Astrocyte (in vitro differentiated cells and primary cell): ENCODE measurements at regions not wholly inside any gene's neighbourhood (a gene's known extent, or its start where the extent isn't known, plus 50 kb on each side); places are given as distances from the start of the nearest gene placed in this dataset.

Experiments used
- CTCF ChIP-seq: IDR thresholded peaks from 2 replicates; pipeline ENCODE4 v1.5.1; 2011; ENCODE audit warnings: low read depth, mild to moderate bottlenecking, inconsistent platforms, low read length, moderate library complexity; ENCODE audit not compliant: insufficient read depth
- EZH2 ChIP-seq: IDR thresholded peaks from 2 replicates; pipeline ENCODE4 v1.6.1; 2012; ENCODE audit warnings: mild to moderate bottlenecking, low read length, inconsistent platforms; ENCODE audit not compliant: insufficient read depth

GRCh38 chr21:38929652-38930051 is 123.9 kb downstream of the ETS2 start:
- TF ChIP-seq CTCF: no peak
- no peak for TF ChIP-seq EZH2
